ENCODE measurements at regions not wholly inside any gene's neighbourhood (a gene's known extent, or its start where the extent isn't known, plus 50 kb on each side); places are given as distances from the start of the nearest gene placed in this dataset.
"Not testable (repeated sequence)": the region's sequence is repeated elsewhere in the genome, so short reads cannot be mapped to it uniquely, and the experiment has no call there.

DNA sequence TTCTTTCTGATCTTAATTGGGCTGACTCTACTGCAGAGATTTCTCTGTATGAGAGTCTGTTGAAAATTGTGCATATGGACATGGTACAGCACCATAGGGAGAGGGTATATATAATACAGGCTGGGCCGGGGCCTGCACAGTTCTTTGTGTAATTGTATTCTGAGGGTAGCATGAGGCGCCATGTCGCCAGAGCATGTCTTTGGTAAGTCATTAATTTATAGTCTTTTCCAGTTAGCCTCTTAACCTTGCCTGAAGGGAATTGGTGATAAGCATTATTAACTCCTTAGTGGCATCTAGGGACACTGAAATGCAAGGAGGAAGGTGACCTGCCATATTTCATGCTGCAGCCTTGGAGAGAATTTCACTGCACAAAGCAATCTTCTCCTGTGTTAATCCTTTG is 569.9 kb downstream of the TMTC2 start:
- no peak for DNase-seq (ENCODE audit: low read depth in 2 of 2)

DNA sequence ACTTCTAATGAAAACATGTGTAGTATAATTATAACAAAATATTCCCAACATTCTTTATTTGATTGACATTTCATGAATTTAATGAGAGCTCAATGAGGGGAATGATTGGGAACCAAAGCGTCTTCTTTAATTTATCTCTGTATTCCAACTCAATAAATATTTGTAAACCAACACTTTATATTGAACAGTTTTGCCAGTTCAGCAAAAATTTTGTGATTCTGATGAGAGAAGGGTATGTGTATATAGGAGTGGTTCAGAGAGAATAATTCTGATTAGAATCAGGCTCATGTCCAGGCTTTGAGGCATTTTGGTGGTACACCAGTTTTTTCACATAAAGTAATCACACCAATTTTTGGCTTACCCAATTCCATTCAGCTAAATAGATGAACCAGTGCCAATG is 564.2 kb downstream of the TMTC2 start:
- DNase-seq (ENCODE audit: low read depth in 2 of 2): no peak

DNA sequence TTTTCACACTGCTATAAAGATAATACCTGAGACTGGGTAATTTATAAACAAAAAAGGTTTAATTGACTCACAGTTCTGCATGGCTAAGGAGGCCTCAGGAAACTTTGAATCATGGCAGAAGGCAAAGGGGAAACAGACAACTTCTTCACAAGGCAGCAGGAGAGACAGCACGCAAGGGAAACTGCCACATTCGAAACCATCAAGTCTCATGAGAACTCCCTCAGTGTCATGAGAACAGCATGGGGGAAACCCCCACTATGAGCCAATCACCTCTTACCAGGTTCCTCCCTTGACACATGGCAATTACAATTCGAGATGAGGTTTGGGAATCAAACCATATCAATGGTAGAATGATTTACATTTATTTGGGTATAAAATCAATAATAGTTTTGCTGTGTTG is 558.5 kb downstream of the TMTC2 start:
- DNase-seq (ENCODE audit: low read depth in 2 of 2): no peak

GRCh38 chr12:83244001-83244400 is 557.3 kb downstream of the TMTC2 start:
- no peak for DNase-seq (ENCODE audit: low read depth in 2 of 2)

DNA sequence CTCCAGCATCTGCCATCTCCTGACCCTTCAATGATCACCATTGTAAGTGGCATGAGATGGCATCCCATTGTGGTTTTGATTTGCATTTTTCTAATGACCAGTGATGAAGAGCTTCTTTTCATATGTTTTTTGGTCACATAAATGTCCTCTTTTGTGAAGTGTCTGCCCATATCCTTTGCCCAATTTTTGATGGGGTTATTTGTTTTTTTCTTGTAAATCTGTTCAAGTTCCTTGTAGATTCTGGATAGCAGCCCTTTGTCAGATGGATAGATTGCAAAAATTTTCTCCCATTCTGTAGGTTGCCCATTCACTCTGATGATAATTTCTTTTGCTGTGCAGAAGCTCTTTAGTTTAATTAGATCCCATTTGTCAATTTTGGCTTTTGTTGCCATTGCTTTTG is 547.3 kb downstream of the TMTC2 start:
- DNase-seq (ENCODE audit: low read depth in 2 of 2): not testable (repeated sequence)

DNA sequence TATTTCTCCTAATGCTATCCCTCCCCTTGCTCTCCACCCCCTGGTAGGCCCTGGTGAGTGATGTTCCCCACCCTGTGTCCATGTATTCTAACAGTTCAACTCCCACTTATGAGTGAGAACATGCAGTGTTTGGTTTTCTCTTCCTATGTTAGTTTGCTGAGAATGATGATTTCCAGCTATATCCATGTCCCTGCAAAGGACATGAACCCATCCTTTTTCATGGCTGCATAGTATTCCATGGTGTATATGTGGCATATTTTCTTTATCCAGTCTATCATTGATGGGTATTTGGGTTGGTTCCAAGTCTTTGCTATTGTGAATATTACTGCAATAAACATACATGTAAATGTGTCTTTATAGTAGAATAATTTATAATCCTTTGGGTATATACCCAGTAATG is 540.3 kb downstream of the TMTC2 start:
- DNase-seq (ENCODE audit: low read depth in 2 of 2): not testable (repeated sequence)

- DNase-seq (ENCODE audit: low read depth in 2 of 2): no peak
Observed at GRCh38 chr12:83225806-83226205, 539.1 kb downstream of the TMTC2 start.

GRCh38 chr12:83224012-83224411 is 537.3 kb downstream of the TMTC2 start:
- no peak for DNase-seq (ENCODE audit: low read depth in 2 of 2)

DNA sequence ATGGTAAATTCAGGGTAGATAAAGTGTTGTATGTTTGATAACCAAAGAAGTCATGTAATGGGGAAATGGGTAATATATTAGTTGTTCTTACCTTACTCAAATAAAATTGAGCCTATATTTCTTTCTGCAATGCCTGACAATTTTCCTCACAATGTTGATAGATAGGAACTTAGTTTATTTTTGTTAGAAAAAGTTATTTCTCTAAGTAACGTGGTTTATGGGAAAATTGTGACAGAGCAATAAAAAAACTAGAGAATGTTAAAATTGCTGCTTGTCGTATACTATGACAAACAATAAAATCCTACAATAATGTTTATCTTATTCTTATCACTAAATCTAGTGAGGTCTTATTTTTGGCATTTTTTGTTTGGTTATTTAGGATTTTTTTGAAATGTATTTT is 534.1 kb downstream of the TMTC2 start:
- DNase-seq (ENCODE audit: low read depth in 2 of 2): no peak

DNA sequence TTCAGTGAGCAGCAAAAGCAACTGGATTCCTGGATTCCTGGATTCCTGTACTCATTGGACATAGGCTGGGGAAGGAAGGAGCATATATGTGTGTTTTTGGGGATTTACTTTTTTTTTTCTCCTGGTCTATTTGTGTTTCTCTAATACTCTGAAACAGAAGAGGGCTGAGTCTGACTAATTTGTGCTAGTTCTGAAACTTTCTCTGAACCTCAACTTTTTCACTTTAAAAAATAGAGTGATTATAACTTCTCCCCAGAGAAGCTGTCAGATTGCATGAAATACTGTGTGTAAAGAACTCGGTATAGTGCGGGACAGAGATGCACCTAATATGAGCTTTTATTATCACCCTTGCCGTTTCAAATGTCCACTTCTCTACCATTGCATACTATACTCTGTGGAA is 529.5 kb downstream of the TMTC2 start:
- DNase-seq (ENCODE audit: low read depth in 2 of 2): no peak

DNA sequence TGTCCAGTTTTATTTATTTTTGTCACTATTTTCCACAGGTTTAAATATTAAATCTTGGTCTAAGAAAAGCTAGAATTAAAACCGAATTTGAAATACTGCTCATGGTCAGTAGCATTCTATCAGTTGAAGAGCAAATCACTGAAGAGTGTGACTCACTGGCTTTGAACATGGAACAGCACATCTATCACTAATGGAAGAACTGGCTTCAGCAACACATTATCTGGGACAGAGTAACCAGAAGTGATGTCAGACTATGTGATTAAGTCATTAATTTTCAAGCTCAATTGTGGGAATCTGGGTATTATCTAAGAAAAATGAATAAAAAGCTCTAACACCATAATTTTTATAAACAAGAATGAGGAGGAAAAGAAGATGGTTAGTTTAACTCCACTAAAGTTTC is 527.5 kb downstream of the TMTC2 start:
- DNase-seq (ENCODE audit: low read depth in 2 of 2): no peak

- DNase-seq (ENCODE audit: low read depth in 2 of 2): no peak
Observed at GRCh38 chr12:83210933-83211332, 524.2 kb downstream of the TMTC2 start.

- DNase-seq (ENCODE audit: low read depth in 2 of 2): no peak
Observed at GRCh38 chr12:83199069-83199468, 512.4 kb downstream of the TMTC2 start.

GRCh38 chr12:83198291-83199015 is 511.7 kb downstream of the TMTC2 start:
- no peak for DNase-seq (ENCODE audit: low read depth in 2 of 2)

- no peak for DNase-seq (ENCODE audit: low read depth in 2 of 2)
Observed at GRCh38 chr12:83197483-83197914, 510.8 kb downstream of the TMTC2 start.

DNA sequence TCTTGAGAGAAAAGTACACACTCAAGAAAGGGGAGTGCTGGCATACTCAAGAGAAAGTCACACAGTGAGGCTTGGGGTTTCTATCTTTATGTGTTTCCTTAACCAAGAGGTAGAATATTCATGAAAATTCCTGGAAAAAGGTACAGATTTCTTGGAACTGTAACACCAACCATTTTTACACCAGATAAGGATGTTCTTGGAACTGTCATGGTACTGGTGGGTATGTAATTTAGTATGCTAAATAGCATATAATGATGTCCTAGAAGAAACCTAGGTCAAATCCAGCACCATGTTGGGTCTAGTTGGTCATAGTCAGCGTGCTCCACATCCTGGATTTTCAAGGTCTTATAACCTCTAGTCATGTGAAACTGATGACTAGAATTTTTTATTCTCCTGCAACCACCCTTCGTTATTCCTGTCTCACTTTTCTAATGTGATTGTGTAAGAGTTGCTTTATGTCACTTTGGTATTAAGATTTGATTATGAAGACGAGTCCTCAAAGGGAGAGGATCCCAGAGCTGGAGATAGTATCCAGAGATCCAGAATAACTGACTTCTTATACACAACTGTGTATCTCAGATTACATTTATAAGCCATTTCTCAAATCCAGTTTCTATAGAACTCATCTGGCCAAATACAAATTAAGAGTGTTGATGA is 510.1 kb downstream of the TMTC2 start:
- DNase-seq (ENCODE audit: low read depth in 2 of 2): no peak

GRCh38 chr12:83190631-83191390 is 504.1 kb downstream of the TMTC2 start:
- no peak for DNase-seq (ENCODE audit: low read depth in 2 of 2)

GRCh38 chr12:83186419-83186818 is 499.7 kb downstream of the TMTC2 start:
- no peak for DNase-seq (ENCODE audit: low read depth in 2 of 2)

GRCh38 chr12:83185241-83185640 is 498.5 kb downstream of the TMTC2 start:
- DNase-seq (ENCODE audit: low read depth in 2 of 2): no peak
